SKM-1 (cell line): ENCODE measurements at regions not wholly inside any gene's neighbourhood (a gene's known extent, or its start where the extent isn't known, plus 50 kb on each side); places are given as distances from the start of the nearest gene placed in this dataset.

ENCODE experiments used
- DNase-seq: peaks from one replicate; lab custom pipeline; 2025; ENCODE audit not compliant: unreplicated experiment; lab: John Stamatoyannopoulos, UW

DNA sequence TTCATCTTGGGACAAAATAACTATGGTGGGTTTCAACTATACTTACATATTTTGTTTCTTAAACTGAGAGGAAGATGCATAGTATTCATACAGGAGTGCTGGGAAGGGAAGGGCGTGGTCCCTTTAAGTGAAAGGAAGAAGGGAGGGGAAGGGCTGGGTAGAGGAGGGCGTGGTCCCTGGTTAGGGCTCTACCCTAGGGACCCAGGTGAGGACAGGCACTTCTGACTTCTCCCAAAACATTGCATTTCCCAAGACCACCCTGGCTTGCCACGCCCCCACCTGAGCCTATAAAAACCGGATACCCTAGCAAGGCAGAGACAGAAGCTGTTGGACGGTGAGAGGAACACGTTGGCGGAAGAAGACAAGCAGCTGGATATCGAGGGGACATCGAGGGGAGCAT lies 157.6 kb upstream of the PLXNA4 start:
- no peak for DNase-seq

DNA sequence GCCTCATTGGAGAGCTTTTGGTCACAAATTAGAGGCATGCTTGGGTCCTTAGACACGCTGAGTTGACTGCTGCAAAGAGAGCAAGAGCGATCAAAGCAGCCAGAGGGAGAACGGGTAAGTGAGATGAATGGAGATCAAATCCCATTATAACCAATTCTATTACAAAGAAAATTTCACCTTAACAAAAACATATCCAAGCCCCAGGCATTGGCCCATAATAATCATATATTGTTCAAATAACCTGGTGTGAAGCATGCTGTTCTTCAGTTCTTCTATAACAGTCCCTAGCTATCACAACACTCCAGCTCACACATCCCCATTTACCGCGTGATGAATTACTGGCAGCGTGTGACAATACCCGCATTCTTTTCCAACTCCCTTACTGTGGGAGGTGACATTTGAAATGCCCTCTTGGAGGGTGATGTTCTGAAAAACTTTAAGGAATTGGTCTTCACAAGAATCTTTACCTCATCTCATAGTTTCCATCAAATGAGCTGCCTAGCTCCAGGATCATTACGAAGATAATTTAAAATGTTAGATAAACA lies 156.1 kb upstream of the PLXNA4 start:
- DNase-seq, result no peak

DNA sequence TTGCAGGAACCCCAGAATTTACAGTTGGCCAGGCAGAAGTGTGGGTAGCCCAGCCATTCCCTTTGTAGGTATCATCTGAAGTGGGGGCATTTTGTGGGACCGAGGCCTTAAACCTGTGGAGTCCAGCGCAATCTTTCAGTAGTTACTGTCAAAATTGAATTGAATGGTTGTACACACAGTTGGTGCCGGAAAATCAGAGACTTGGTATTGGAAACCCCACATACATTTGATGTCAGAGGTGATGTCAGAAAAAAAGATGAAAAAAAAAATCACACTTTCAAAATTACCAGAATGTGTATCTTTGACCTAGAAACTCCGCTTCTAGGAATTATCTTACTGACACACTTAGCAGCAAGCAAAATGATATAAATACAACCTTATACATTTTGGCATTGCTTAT lies 153.8 kb upstream of the PLXNA4 start:
- no peak for DNase-seq

- no peak for DNase-seq
Measured at GRCh38 chr7:132723506-132724081, 147.3 kb upstream of the PLXNA4 start.

- no peak for DNase-seq
Measured at GRCh38 chr7:132720835-132721234, 144.6 kb upstream of the PLXNA4 start.

DNA sequence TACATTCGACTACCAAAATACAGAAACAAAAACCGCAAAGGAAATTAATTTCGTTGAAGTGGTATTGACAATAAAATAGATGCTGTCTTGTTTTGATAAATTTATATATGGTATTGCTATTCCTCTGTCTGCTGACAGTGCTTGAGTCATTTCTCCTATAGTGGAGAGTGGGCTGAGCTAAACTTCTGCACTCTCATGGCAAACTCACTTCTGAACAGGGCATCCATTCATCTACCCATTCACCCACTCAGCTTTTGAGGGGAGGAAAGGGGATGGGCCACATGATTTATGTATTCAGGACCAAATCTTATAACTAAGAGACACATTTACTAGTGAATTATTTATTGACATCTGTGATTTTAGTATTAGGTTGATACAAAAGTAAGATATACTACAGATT lies 137.6 kb upstream of the PLXNA4 start:
- DNase-seq, result no peak

DNA sequence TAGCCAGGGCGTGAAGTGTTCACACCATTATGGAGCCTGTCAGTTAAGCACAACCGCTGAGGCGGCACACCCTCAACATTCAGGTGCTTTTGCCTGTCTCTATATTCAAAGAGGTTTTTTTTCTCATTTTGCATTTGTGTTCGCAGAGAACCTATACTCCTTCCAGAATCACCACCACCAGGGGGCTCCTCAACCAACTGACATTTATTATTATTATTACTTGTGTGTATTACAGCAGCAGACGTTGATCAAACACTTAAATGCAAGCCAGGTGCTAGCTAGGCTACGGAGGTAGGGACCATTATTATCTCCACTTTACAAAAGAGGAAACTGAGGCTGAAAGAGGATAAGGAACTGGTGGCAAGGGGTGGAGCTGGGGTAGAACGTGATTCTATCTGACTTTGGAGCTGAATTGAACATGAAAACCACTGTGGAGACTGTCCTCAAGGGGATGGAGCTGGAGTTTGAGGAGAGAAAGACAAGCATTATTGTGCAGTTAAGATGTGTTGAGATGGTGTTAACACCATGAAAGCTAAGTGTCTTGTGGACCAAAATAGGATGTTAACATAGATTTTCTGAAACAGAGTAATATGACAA lies 133.8 kb upstream of the PLXNA4 start:
- no peak for DNase-seq

DNA sequence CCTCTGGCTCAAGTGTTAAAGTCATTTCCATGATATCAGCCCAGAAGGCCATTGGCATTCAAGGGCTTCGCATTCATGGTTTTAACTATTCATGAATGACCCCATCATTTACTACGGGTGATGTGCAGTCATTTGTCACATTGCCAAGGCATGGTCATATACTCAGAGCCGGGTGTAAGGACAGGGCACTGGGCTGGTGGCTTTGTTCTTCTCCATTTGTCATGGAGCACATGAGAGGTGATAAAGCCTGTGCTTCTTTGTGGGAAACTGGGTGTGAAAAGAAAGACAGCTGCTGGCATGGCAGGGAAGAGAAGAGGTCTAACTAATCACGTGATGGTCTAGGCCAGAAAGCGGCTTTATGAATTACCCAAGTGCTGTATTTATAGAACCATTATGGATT lies 132.2 kb upstream of the PLXNA4 start:
- DNase-seq, result no peak

GRCh38 chr7:132705146-132705545 lies 128.9 kb upstream of the PLXNA4 start:
- DNase-seq, result no peak

DNA sequence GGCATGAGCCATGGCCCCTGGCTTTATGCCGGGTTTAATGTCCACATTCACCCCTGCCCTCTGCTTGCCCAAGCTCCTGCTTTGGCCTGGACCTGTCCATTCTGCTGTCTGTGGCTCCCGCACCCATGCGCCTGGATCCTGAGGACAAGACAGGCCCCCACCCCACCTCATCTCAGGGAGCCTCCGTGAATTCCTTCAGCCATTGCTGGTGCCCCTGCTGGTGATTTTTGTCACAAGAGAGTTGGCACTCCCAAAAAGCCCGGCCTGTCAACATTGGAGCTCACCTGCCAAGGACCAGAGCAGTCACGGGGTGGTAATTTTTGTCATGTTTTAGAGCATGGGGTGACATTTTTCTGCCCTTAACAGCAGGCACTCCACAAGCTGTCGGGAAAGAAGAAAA lies 127.5 kb upstream of the PLXNA4 start:
- no peak for DNase-seq

DNA sequence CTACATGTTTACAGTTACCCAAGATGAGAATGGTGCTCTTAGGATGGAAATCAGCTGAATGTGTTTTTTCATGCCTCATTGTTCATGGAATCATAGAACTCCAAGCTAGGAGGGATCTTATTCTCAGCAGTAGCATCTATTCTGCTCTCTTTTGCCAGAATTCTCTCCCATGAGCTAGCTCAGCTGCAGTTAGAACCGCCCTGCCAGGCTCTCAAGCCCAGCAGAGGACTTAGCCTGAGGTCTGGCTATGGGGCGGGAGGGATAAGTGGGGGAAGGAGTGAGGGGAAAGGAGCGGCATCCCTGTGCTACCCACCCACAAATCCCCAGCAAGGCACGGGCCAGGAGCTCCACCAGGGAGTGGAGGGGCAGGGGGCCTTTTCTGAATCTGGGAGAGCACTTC lies 120.7 kb upstream of the PLXNA4 start:
- DNase-seq, result no peak

GRCh38 chr7:132696332-132696731 lies 120.1 kb upstream of the PLXNA4 start:
- no peak for DNase-seq

GRCh38 chr7:132691201-132691600 lies 114.9 kb upstream of the PLXNA4 start:
- no peak for DNase-seq

DNA sequence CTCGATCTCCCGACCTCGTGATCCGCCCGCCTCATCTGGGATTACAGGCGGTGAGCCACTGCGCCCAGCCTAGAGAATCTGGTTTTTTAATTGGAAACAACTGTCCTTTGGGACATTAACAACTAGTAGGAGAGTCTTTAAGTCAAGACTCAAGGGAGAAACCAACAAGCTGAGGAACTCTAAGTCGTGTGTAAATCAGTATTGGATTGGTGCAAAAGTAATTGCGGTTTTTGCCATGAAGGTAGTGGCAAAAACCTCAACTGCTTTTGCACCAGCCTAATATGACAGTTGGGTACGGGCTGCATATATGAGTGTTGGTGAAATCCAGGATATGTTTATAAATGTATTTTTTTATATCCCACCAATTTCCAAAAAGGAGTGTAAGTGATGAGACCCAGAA lies 113.9 kb upstream of the PLXNA4 start:
- DNase-seq, result no peak

DNA sequence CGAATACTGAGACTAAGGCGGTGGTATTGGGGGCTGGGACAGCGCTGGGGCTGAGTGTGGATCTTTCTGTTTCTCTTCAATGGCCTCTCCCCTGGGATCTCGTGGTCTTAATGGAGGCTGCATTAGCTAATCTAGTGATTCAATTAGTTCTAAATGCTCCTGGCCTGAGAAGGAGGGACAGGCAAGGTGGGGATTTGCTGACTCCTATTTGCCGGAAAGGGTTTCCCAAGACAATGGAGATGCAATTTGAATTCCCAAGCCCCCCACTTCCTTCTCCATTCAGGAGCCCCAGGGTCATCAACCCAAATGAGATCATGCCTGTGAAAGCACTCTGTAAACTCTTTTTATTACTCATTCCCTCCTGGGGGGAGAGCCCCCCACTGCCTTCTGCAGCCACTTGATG lies 111.7 kb upstream of the PLXNA4 start:
- no peak for DNase-seq

DNA sequence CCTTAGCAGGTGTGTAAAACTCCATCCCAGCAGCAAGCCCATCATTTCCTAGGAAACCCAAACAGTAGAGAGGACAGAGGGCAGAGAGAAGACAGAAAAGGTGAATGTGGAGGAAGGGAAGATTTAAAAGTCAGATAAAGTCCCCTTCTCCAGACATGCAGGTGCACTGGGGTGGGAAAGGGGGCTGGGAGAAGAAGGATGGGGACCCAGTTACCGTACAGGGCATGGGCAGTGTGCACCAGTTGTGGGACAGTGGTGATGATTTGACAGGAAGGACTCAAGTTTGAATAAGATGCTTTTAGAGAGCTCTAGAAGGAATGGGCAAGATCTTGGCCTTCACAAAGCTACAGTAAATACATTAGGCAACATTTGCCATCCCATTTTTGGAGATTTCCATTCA lies 110.7 kb upstream of the PLXNA4 start:
- DNase-seq, result no peak

DNA sequence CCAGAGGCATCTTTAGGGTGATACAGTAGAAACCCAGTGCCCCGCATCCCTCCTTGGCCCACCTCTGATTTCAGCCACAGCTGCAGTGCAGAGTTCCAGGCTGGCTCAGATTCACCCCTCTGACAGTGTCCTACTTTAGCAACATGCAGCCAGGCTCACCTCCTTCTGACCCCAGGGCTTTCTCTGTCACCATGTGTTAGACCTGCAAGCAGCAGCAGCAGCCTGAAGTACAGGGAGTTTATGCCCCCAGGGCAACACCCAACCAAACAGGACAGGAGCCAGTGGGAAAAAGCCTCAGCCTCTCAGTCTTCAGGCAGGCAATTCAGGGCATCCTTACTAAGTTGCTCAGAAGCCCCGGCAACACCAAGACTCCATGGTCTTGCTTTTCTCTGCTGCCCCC lies 109.0 kb upstream of the PLXNA4 start:
- no peak for DNase-seq

- DNase-seq, result no peak
Measured at GRCh38 chr7:132683896-132684690, 107.8 kb upstream of the PLXNA4 start.

DNA sequence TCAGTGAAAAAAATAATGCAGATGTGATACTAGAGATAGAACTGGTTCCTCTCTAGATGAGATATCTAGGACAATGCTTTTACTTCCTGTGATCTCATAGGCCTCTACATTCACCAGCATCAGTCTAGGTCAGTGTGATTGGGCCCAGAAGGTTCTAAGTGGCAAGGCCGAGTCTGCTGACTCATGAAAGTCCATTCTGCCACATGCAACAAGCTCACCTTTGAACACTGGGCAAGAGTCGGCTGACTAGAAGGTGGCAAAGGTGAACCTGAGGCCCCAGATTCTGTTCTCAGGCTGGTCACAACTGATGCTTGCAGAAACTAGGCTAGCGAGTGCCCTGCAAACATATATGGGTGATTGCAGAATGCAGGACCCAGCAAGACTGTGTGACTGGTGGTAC lies 105.7 kb upstream of the PLXNA4 start:
- no peak for DNase-seq

- no peak for DNase-seq
Measured at GRCh38 chr7:132680590-132680989, 104.3 kb upstream of the PLXNA4 start.

- no peak for DNase-seq
Measured at GRCh38 chr7:132678656-132679055, 102.4 kb upstream of the PLXNA4 start.

DNA sequence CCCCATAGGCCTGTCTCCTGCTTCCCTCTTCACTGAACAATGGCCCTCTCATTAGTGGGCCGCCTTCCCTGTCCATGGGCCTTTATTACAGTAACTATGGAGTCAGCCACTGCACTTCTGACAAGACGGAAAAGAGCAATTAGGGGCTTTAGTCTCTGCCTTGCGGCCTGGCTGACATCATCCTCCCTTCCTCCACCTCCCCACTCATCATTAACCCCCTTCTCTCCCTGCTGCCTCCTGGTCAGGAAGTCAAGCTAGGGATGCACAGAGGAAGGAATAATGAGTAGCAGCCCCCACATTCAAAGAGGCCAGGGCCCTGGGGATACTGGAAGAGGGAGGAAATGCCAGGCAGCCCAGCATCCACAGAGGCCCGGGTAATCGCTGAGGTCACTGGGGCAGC lies 101.6 kb upstream of the PLXNA4 start:
- no peak for DNase-seq
